GM21529 (cell line): ENCODE measurements at regions not wholly inside any gene's neighbourhood (a gene's known extent, or its start where the extent isn't known, plus 50 kb on each side); places are given as distances from the start of the nearest gene placed in this dataset.
A peak's percentile ranks its signal among the peaks of the same experiment; 100 is the strongest.
"Not testable (repeated sequence)": the region's sequence is repeated elsewhere in the genome, so short reads cannot be mapped to it uniquely, and the experiment has no call there.

ENCODE experiments used
- ATAC-seq: cut with Tn5 transposase; IDR thresholded peaks from one replicate; pipeline ENCODE4 v1.9.1; 2021; ENCODE audit not compliant: unreplicated experiment

GRCh38 chr5:143592648-143593047 lies 189.2 kb upstream of the NR3C1 start:
- ATAC-seq: peak; percentile 81

- no peak for ATAC-seq
These were observed 185.6 kb upstream of the NR3C1 start for GRCh38 chr5:143588933-143589662.

- not testable (repeated sequence) for ATAC-seq
These were observed 184.6 kb upstream of the NR3C1 start for GRCh38 chr5:143588121-143588520.

GRCh38 chr5:143586781-143587362 lies 183.4 kb upstream of the NR3C1 start:
- no peak for ATAC-seq

GRCh38 chr5:143585970-143586369 lies 182.5 kb upstream of the NR3C1 start:
- ATAC-seq: no peak

- peak; percentile 45 for ATAC-seq
These were observed 179.9 kb upstream of the NR3C1 start for GRCh38 chr5:143583409-143583808.

- ATAC-seq: peak; percentile 49
These were observed 179.4 kb upstream of the NR3C1 start for GRCh38 chr5:143582869-143583268.

GRCh38 chr5:143582176-143582575 lies 178.7 kb upstream of the NR3C1 start:
- no peak for ATAC-seq

GRCh38 chr5:143581649-143582048 lies 178.2 kb upstream of the NR3C1 start:
- no peak for ATAC-seq

GRCh38 chr5:143581147-143581546 lies 177.7 kb upstream of the NR3C1 start:
- ATAC-seq: no peak

- no peak for ATAC-seq
These were observed 173.4 kb upstream of the NR3C1 start for GRCh38 chr5:143576711-143577484.

- no peak for ATAC-seq
These were observed 171.8 kb upstream of the NR3C1 start for GRCh38 chr5:143575286-143575685.

- no peak for ATAC-seq
These were observed 170.8 kb upstream of the NR3C1 start for GRCh38 chr5:143574236-143574635.

GRCh38 chr5:143573568-143574170 lies 170.2 kb upstream of the NR3C1 start:
- peak; percentile 62 for ATAC-seq

- ATAC-seq: no peak
These were observed 169.2 kb upstream of the NR3C1 start for GRCh38 chr5:143572671-143573070.

GRCh38 chr5:143571642-143572624 lies 168.4 kb upstream of the NR3C1 start:
- no peak for ATAC-seq

- ATAC-seq: no peak
These were observed 167.5 kb upstream of the NR3C1 start for GRCh38 chr5:143570989-143571388.

- no peak for ATAC-seq
These were observed 166.5 kb upstream of the NR3C1 start for GRCh38 chr5:143569722-143570567.

- ATAC-seq: no peak
These were observed 165.8 kb upstream of the NR3C1 start for GRCh38 chr5:143569213-143569701.
